Bronchial epithelial cell (primary cell): ENCODE measurements at regions not wholly inside any gene's neighbourhood (a gene's known extent, or its start where the extent isn't known, plus 50 kb on each side); places are given as distances from the start of the nearest gene placed in this dataset.

Experiments
- DNase-seq: peaks from one replicate; pipeline ENCODE4 v3.0.0-alpha.2; 2010; ENCODE audit warnings: low read depth
- FAIRE-seq: peaks from 2 replicates; lab custom pipeline; 2011; peaks lifted over from hg19 to GRCh38; lab: Jason Lieb, UNC
- H3K27me3 ChIP-seq: 2 replicates; pipeline ENCODE4 v1.5.1; 2011; ENCODE audit warnings: low read length; ENCODE audit not compliant: control insufficient read depth, insufficient read depth
- H3K36me3 ChIP-seq: 2 replicates; pipeline ENCODE4 v1.5.1; 2011; ENCODE audit warnings: low read length; ENCODE audit not compliant: control insufficient read depth, insufficient read depth
- H3K4me3 ChIP-seq: 2 replicates; pipeline ENCODE4 v1.5.1; 2011; ENCODE audit warnings: mild to moderate bottlenecking, low read depth, low read length, control low read depth
- CTCF ChIP-seq: IDR thresholded peaks from 2 replicates; pipeline ENCODE4 v1.5.1; 2011; ENCODE audit warnings: mild to moderate bottlenecking, moderate library complexity, low read length, control low read depth, inconsistent platforms; ENCODE audit not compliant: insufficient read depth, severe bottlenecking

- H3K4me3 ChIP-seq: no peak overlapping the region
- TF ChIP-seq CTCF: no peak
- no peaks in the 10 kb centered on the region for H3K36me3 ChIP-seq
- no peak for FAIRE-seq
- DNase-seq: peak; percentile 12
- H3K27me3 ChIP-seq: no peaks in the 10 kb centered on the region
Measured at GRCh38 chr20:57941604-57942381, 232.0 kb upstream of the PMEPA1 start.

GRCh38 chr20:57940868-57941522 is 231.2 kb upstream of the PMEPA1 start:
- no peak for FAIRE-seq
- TF ChIP-seq CTCF: no peak
- Histone ChIP-seq H3K27me3 (no peaks in the 10 kb centered on the region), H3K4me3 (no peak overlapping the region), H3K36me3 (no peaks in the 10 kb centered on the region)
- no peak for DNase-seq

- no peaks in the 10 kb centered on the region for H3K27me3 ChIP-seq
- no peak for FAIRE-seq
- no peak for TF ChIP-seq CTCF
- H3K4me3 ChIP-seq: no peak overlapping the region
- no peak for DNase-seq
- no peaks in the 10 kb centered on the region for H3K36me3 ChIP-seq
Measured at GRCh38 chr20:57940376-57940775, 230.6 kb upstream of the PMEPA1 start.

GRCh38 chr20:57939499-57939898 is 229.7 kb upstream of the PMEPA1 start:
- Histone ChIP-seq H3K4me3 (no peak overlapping the region), H3K36me3 (no peaks in the 10 kb centered on the region), H3K27me3 (peaks cover 3% of the 10 kb centered on the region)
- no peak for TF ChIP-seq CTCF
- DNase-seq (peak; percentile 51), FAIRE-seq (peak; percentile 84)

GRCh38 chr20:57938158-57939108 is 228.6 kb upstream of the PMEPA1 start:
- Histone ChIP-seq H3K27me3 (peaks cover 5% of the 10 kb centered on the region), H3K4me3 (no peak overlapping the region), H3K36me3 (no peaks in the 10 kb centered on the region)
- no peak for FAIRE-seq
- no peak for DNase-seq
- TF ChIP-seq CTCF: no peak
